Smooth muscle cell (in vitro differentiated cells): ENCODE measurements at regions not wholly inside any gene's neighbourhood (a gene's known extent, or its start where the extent isn't known, plus 50 kb on each side); places are given as distances from the start of the nearest gene placed in this dataset.
"Not testable (repeated sequence)": the region's sequence is repeated elsewhere in the genome, so short reads cannot be mapped to it uniquely, and the experiment has no call there.

ENCODE experiments used
- DNase-seq: peaks from one replicate; lab custom pipeline; 2025; ENCODE audit not compliant: unreplicated experiment; lab: John Stamatoyannopoulos, UW
- H2AFZ ChIP-seq: fragments of 200-600 bp; sonication (generic); 2 replicates; pipeline ENCODE4 v1.6.0; 2016; ENCODE audit warnings: antibody characterized with exemption, low read depth, mild to moderate bottlenecking
- H3F3A ChIP-seq: fragments of 200-600 bp; sonication (generic); 2 replicates; pipeline ENCODE4 v1.6.0; 2017; ENCODE audit warnings: antibody characterized with exemption, low read depth
- H3K27ac ChIP-seq: fragments of 200-600 bp; sonication (generic); 2 replicates; pipeline ENCODE4 v1.5.1; 2016; ENCODE audit warnings: low read depth, mild to moderate bottlenecking
- H3K27me3 ChIP-seq: fragments of 200-600 bp; sonication (generic); 2 replicates; pipeline ENCODE4 v1.6.1; 2016; ENCODE audit warnings: low read depth, mild to moderate bottlenecking
- H3K36me3 ChIP-seq: fragments of 200-600 bp; sonication (generic); 2 replicates; pipeline ENCODE4 v1.5.1; 2016; ENCODE audit warnings: low read depth
- H3K4me1 ChIP-seq: fragments of 200-600 bp; sonication (generic); 2 replicates; pipeline ENCODE4 v1.5.1; 2016; ENCODE audit warnings: low read depth
- H3K4me2 ChIP-seq: fragments of 200-600 bp; sonication (generic); 2 replicates; pipeline ENCODE4 v1.6.0; 2016; ENCODE audit warnings: mild to moderate bottlenecking
- H3K4me3 ChIP-seq: fragments of 200-600 bp; sonication (generic); 2 replicates; pipeline ENCODE4 v1.5.1; 2016; ENCODE audit warnings: mild to moderate bottlenecking
- H3K79me2 ChIP-seq: fragments of 200-600 bp; sonication (generic); 2 replicates; pipeline ENCODE4 v1.6.0; 2016; ENCODE audit warnings: low read depth, mild to moderate bottlenecking
- H3K9ac ChIP-seq: fragments of 200-600 bp; sonication (generic); 2 replicates; pipeline ENCODE4 v1.6.0; 2016; ENCODE audit warnings: low read depth
- H3K9me3 ChIP-seq: fragments of 200-600 bp; sonication (generic); replicated peaks from 2 replicates; pipeline ENCODE4 v1.5.1; 2016; ENCODE audit warnings: low read depth
- H4K20me1 ChIP-seq: fragments of 200-600 bp; sonication (generic); 2 replicates; pipeline ENCODE4 v1.6.0; 2016; ENCODE audit warnings: low read depth
- CTCF ChIP-seq: fragments of 200-600 bp; sonication (generic); IDR thresholded peaks from 2 replicates; pipeline ENCODE4 v1.5.1; 2017; ENCODE audit warnings: borderline replicate concordance, mild to moderate bottlenecking, antibody characterized with exemption; ENCODE audit not compliant: insufficient read depth, poor library complexity, severe bottlenecking
- WGBS: methylation state at CpG from one replicate; pipeline ENCODE4 v1.1.7; 2016; ENCODE audit warnings: low lambda C conversion rate; 5-methylcytosine and 5-hydroxymethylcytosine counted together

- no peaks in the 10 kb centered on the region for H3K36me3 ChIP-seq
- WGBS, result 99% methylated on average over 2 of the region's 2 CpGs
- no peak overlapping the region for H3K4me2 ChIP-seq
- no peak overlapping the region for H3K9ac ChIP-seq
- H3K79me2 ChIP-seq, result no peaks in the 10 kb centered on the region
- H2AFZ ChIP-seq, result no peak overlapping the region
- no peak for TF ChIP-seq CTCF
- peaks cover 3% of the 10 kb centered on the region for H3K9me3 ChIP-seq
- no peaks in the 10 kb centered on the region for H3K4me1 ChIP-seq
- no peak overlapping the region for H3K4me3 ChIP-seq
- H3F3A ChIP-seq, result no peaks in the 10 kb centered on the region
- H4K20me1 ChIP-seq, result no peaks in the 10 kb centered on the region
- no peak for DNase-seq
- no peaks in the 10 kb centered on the region for H3K27me3 ChIP-seq
- no peak overlapping the region for H3K27ac ChIP-seq
Measured at GRCh38 chr9:108430655-108431054, 425.1 kb downstream of the ACTL7B start.

- H2AFZ ChIP-seq, result no peak overlapping the region
- no peaks in the 10 kb centered on the region for H3K4me1 ChIP-seq
- H3K4me2 ChIP-seq, result no peak overlapping the region
- H3K36me3 ChIP-seq, result no peaks in the 10 kb centered on the region
- H4K20me1 ChIP-seq, result no peaks in the 10 kb centered on the region
- H3F3A ChIP-seq, result no peaks in the 10 kb centered on the region
- TF ChIP-seq CTCF, result no peak
- H3K9me3 ChIP-seq, result peaks cover 3% of the 10 kb centered on the region
- no peak overlapping the region for H3K9ac ChIP-seq
- H3K4me3 ChIP-seq, result no peak overlapping the region
- H3K27me3 ChIP-seq, result no peaks in the 10 kb centered on the region
- DNase-seq, result no peak
- H3K27ac ChIP-seq, result no peak overlapping the region
- H3K79me2 ChIP-seq, result no peaks in the 10 kb centered on the region
- 97% methylated on average over 3 of the region's 3 CpGs for WGBS
Measured at GRCh38 chr9:108427751-108428150, 428.0 kb downstream of the ACTL7B start.

- not testable (repeated sequence) for DNase-seq, H3K79me2 ChIP-seq, H2AFZ ChIP-seq, H3K4me1 ChIP-seq, H3K4me3 ChIP-seq, H3K9me3 ChIP-seq, H3F3A ChIP-seq, H3K27ac ChIP-seq, H3K36me3 ChIP-seq, H3K9ac ChIP-seq, H3K27me3 ChIP-seq, H4K20me1 ChIP-seq, H3K4me2 ChIP-seq
- 85% methylated on average over 3 of the region's 3 CpGs for WGBS
Measured at GRCh38 chr9:108426421-108426940, 429.3 kb downstream of the ACTL7B start.

GRCh38 chr9:108423433-108423832 lies 432.4 kb downstream of the ACTL7B start:
- no peak overlapping the region for H3K9ac ChIP-seq
- no peaks in the 10 kb centered on the region for H3K9me3 ChIP-seq
- H2AFZ ChIP-seq, result no peak overlapping the region
- H3K4me1 ChIP-seq, result no peaks in the 10 kb centered on the region
- no peaks in the 10 kb centered on the region for H3K36me3 ChIP-seq
- H3K27me3 ChIP-seq, result no peaks in the 10 kb centered on the region
- TF ChIP-seq CTCF, result no peak
- H4K20me1 ChIP-seq, result no peaks in the 10 kb centered on the region
- WGBS, result 85% methylated on average over 9 of the region's 9 CpGs
- no peak overlapping the region for H3K4me2 ChIP-seq
- no peaks in the 10 kb centered on the region for H3K79me2 ChIP-seq
- DNase-seq, result no peak
- H3K27ac ChIP-seq, result no peak overlapping the region
- H3K4me3 ChIP-seq, result no peak overlapping the region
- no peaks in the 10 kb centered on the region for H3F3A ChIP-seq
